OCI-LY1 (cell line): ENCODE measurements at regions not wholly inside any gene's neighbourhood (a gene's known extent, or its start where the extent isn't known, plus 50 kb on each side); places are given as distances from the start of the nearest gene placed in this dataset.

Source experiments
- H2AFZ ChIP-seq: fragments of 200-600 bp; sonication (generic), shearing (Covaris generic); 2 replicates; pipeline ENCODE4 v1.6.0; 2014; ENCODE audit warnings: antibody characterized with exemption, mild to moderate bottlenecking, low read length
- H3F3A ChIP-seq: fragments of 200-600 bp; sonication (generic), shearing (Covaris generic); 2 replicates; pipeline ENCODE4 v1.6.0; 2014; ENCODE audit warnings: mild to moderate bottlenecking, antibody characterized with exemption, low read length, moderate library complexity; ENCODE audit not compliant: insufficient read depth
- H3K27ac ChIP-seq: fragments of 200-600 bp; sonication (generic); 2 replicates; pipeline ENCODE4 v1.5.1; 2014; ENCODE audit warnings: low read length, mixed run types, mild to moderate bottlenecking, low read depth; ENCODE audit not compliant: poor library complexity, severe bottlenecking
- H3K27me3 ChIP-seq: fragments of 200-600 bp; sonication (generic); 2 replicates; pipeline ENCODE4 v1.6.0; 2014; ENCODE audit warnings: antibody characterized with exemption, mild to moderate bottlenecking, low read length, moderate library complexity; ENCODE audit not compliant: insufficient read depth
- H3K36me3 ChIP-seq: fragments of 200-600 bp; sonication (generic); 2 replicates; pipeline ENCODE4 v1.6.1; 2014; ENCODE audit warnings: mild to moderate bottlenecking, antibody characterized with exemption, low read length, moderate library complexity, mixed read lengths; ENCODE audit not compliant: insufficient read depth
- H3K4me1 ChIP-seq: fragments of 200-600 bp; sonication (generic); 2 replicates; pipeline ENCODE4 v1.5.1; 2014; ENCODE audit warnings: mild to moderate bottlenecking, low read length, moderate library complexity; ENCODE audit not compliant: insufficient read depth, severe bottlenecking
- H3K4me2 ChIP-seq: fragments of 200-600 bp; sonication (generic), shearing (Covaris generic); 2 replicates; pipeline ENCODE4 v1.6.1; 2014; ENCODE audit warnings: low read length
- H3K4me3 ChIP-seq: fragments of 200-600 bp; sonication (generic); 2 replicates; pipeline ENCODE4 v1.5.1; 2014; ENCODE audit warnings: low read length, low read depth, mild to moderate bottlenecking, mixed read lengths; ENCODE audit not compliant: poor library complexity, severe bottlenecking
- H3K79me2 ChIP-seq: fragments of 200-600 bp; shearing (Covaris generic); 2 replicates; pipeline ENCODE4 v1.6.1; 2016; ENCODE audit warnings: mixed run types, low read length, mixed read lengths; ENCODE audit not compliant: insufficient read depth
- H3K9ac ChIP-seq: fragments of 200-600 bp; sonication (generic), shearing (Covaris generic); 2 replicates; pipeline ENCODE4 v1.6.1; 2014; ENCODE audit warnings: mild to moderate bottlenecking, low read length, mixed read lengths
- H3K9me2 ChIP-seq: fragments of 200-600 bp; sonication (generic), shearing (Covaris generic); 2 replicates; pipeline ENCODE4 v1.6.1; 2014; ENCODE audit warnings: low read depth, mild to moderate bottlenecking, low read length, mixed read lengths
- H3K9me3 ChIP-seq: fragments of 200-600 bp; shearing (Covaris generic); 2 replicates; pipeline ENCODE4 v1.6.1; 2014; ENCODE audit warnings: low read length, mixed read lengths
- H4K20me1 ChIP-seq: fragments of 200-600 bp; sonication (generic), shearing (Covaris generic); 2 replicates; pipeline ENCODE4 v1.6.0; 2016; ENCODE audit warnings: mild to moderate bottlenecking, low read length; ENCODE audit not compliant: insufficient read depth
- EZH2 ChIP-seq: fragments of 200-600 bp; sonication (generic), shearing (Covaris generic); IDR thresholded peaks from 2 replicates; pipeline ENCODE4 v1.8.0; 2017; ENCODE audit warnings: borderline replicate concordance, mixed run types, mild to moderate bottlenecking, antibody characterized with exemption, low read length, moderate library complexity, mixed read lengths
- TF ChIP-seq, protein P1 (sequence below): fragments of 200-600 bp; sonication (generic), shearing (Covaris generic); IDR thresholded peaks from 2 replicates; pipeline ENCODE4 v1.5.1; 2017; ENCODE audit warnings: mild to moderate bottlenecking, antibody characterized with exemption, low read length, moderate library complexity, mixed read lengths

DNA sequence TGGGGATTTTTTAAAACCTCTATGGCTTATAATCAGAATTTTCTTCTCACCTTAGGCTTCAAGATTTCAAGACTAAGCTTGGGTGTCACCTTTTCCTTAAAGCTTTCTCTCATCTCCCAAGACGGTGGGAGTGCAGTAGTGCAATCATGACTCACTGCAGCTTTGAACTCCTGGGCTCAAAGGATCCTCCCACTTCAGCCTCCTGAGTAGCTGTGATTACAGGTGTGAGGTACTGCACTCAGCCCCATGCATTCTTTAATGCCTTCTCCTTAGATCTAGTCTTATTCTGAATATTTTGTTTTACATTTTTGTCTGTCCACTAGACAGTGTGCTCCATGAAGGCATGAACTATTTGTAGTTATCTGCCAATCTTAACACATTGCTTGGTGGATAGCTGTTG is 55.7 kb upstream of the FAT3 start:
- Histone ChIP-seq H3K79me2 (no peaks in the 10 kb centered on the region), H4K20me1 (no peaks in the 10 kb centered on the region), H3K4me1 (no peaks in the 10 kb centered on the region), H2AFZ (no peak overlapping the region), H3K4me2 (no peak overlapping the region), H3K4me3 (no peak overlapping the region), H3K27ac (no peak overlapping the region), H3K36me3 (no peaks in the 10 kb centered on the region), H3F3A (no peaks in the 10 kb centered on the region), H3K9me3 (no peaks in the 10 kb centered on the region), H3K9ac (no peak overlapping the region), H3K27me3 (no peaks in the 10 kb centered on the region), H3K9me2 (no peaks in the 10 kb centered on the region)
- TF ChIP-seq EZH2 = no peak
- TF ChIP-seq, protein P1, sequence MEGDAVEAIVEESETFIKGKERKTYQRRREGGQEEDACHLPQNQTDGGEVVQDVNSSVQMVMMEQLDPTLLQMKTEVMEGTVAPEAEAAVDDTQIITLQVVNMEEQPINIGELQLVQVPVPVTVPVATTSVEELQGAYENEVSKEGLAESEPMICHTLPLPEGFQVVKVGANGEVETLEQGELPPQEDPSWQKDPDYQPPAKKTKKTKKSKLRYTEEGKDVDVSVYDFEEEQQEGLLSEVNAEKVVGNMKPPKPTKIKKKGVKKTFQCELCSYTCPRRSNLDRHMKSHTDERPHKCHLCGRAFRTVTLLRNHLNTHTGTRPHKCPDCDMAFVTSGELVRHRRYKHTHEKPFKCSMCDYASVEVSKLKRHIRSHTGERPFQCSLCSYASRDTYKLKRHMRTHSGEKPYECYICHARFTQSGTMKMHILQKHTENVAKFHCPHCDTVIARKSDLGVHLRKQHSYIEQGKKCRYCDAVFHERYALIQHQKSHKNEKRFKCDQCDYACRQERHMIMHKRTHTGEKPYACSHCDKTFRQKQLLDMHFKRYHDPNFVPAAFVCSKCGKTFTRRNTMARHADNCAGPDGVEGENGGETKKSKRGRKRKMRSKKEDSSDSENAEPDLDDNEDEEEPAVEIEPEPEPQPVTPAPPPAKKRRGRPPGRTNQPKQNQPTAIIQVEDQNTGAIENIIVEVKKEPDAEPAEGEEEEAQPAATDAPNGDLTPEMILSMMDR = no peak

DNA sequence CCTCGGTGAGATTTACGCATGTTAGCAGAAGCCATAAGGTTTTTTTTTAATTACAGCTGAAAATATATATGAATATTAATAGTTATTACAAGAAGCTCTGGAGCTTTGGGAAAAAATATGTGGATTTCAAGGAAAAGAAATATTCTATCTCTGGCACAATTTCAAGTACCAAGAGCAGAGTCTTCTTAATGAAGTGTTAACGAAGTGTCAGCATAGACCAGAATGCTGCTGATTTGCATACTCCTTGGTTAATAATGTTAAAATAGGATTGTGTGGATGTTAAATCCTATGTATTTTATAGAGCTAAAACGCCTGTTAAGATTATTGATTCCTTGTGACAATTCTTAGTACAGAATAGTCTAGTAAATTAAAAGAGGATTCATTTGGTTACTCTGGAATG is 57.0 kb upstream of the FAT3 start:
- H2AFZ ChIP-seq = no peak overlapping the region
- no peaks in the 10 kb centered on the region for H3K4me1 ChIP-seq
- no peaks in the 10 kb centered on the region for H3K36me3 ChIP-seq
- H3K27ac ChIP-seq = no peak overlapping the region
- H3K9me3 ChIP-seq = no peaks in the 10 kb centered on the region
- TF ChIP-seq, protein P1 = no peak
- TF ChIP-seq EZH2 = no peak
- no peak overlapping the region for H3K4me3 ChIP-seq
- H3K9me2 ChIP-seq = no peaks in the 10 kb centered on the region
- H3K9ac ChIP-seq = no peak overlapping the region
- no peak overlapping the region for H3K4me2 ChIP-seq
- H4K20me1 ChIP-seq = no peaks in the 10 kb centered on the region
- H3K27me3 ChIP-seq = no peaks in the 10 kb centered on the region
- H3F3A ChIP-seq = no peaks in the 10 kb centered on the region
- H3K79me2 ChIP-seq = no peaks in the 10 kb centered on the region

DNA sequence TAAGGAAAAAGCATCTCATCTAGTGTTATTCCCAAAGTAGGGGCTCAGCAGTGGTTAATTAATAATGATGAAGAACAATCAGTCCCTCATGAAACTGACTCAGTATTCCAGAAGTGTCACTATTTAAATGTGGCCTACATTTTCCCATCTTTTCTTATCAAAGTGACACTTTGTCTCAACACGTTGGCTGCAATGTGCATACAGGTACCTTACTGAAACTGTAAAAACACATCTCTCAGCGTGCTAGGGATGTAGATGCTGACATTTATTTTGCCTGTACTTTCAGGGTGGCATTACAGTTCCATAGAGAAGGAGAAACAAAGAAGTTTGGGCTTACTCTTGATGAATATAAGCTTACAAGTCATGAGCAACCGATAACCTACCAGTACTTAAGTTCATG is 58.3 kb upstream of the FAT3 start:
- H3F3A ChIP-seq = no peaks in the 10 kb centered on the region
- no peaks in the 10 kb centered on the region for H3K4me1 ChIP-seq
- H3K9ac ChIP-seq = no peak overlapping the region
- H3K36me3 ChIP-seq = no peaks in the 10 kb centered on the region
- no peaks in the 10 kb centered on the region for H3K27me3 ChIP-seq
- no peaks in the 10 kb centered on the region for H4K20me1 ChIP-seq
- H3K4me3 ChIP-seq = no peak overlapping the region
- no peak overlapping the region for H3K4me2 ChIP-seq
- no peak overlapping the region for H3K27ac ChIP-seq
- H2AFZ ChIP-seq = no peak overlapping the region
- no peaks in the 10 kb centered on the region for H3K9me3 ChIP-seq
- H3K9me2 ChIP-seq = no peaks in the 10 kb centered on the region
- TF ChIP-seq, protein P1 = no peak
- TF ChIP-seq EZH2 = no peak
- no peaks in the 10 kb centered on the region for H3K79me2 ChIP-seq
